HT1080 (cell line): ENCODE measurements at regions not wholly inside any gene's neighbourhood (a gene's known extent, or its start where the extent isn't known, plus 50 kb on each side); places are given as distances from the start of the nearest gene placed in this dataset.
"Not testable (repeated sequence)": the region's sequence is repeated elsewhere in the genome, so short reads cannot be mapped to it uniquely, and the experiment has no call there.

Experiments used
- DNase-seq: peaks from one replicate; pipeline ENCODE4 v3.0.0-alpha.2; 2015; ENCODE audit warnings: low read depth

- DNase-seq = no peak
Observed at GRCh38 chr16:72657791-72658190, 390.1 kb downstream of the ZFHX3 start.

DNA sequence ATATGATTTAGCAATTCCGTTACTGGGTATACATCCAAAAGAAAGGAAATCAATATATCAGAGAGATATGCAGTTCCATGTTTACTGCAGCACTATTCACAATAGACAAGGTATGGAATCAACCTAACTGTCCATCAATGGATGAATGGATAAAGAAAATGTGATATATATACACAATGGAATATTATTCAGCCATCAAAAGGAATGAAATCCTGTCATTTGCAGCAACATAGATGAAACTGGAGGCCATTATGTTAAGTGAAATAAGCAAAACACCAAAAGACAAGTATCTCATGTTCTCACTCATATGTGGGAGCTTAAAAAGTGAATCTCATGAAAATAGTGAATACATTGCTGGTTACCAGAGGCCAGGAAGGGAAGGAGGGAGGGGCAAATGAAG is 390.8 kb downstream of the ZFHX3 start:
- no peak for DNase-seq

GRCh38 chr16:72654535-72654934 is 393.4 kb downstream of the ZFHX3 start:
- no peak for DNase-seq

- DNase-seq = no peak
Observed at GRCh38 chr16:72649254-72649944, 398.5 kb downstream of the ZFHX3 start.

GRCh38 chr16:72646615-72647014 is 401.3 kb downstream of the ZFHX3 start:
- no peak for DNase-seq

DNA sequence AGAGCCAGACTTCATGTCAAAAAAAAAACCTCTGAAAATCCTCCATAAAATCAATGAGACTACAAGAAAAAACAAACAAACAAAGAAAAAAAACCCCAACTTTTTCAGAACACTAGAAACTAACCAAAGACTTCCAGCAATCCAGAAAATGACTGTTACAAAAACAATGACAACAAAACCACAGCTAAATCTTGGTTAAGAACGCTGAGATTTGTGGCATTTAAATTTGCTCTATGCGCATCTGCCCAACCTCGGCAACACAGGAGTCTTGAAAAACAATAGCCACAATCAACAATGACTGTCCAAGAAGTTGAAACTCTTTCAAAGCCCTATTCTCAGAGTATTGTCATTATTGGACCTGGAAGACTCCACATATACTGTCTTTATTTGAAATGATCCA is 402.4 kb downstream of the ZFHX3 start:
- DNase-seq = no peak

DNA sequence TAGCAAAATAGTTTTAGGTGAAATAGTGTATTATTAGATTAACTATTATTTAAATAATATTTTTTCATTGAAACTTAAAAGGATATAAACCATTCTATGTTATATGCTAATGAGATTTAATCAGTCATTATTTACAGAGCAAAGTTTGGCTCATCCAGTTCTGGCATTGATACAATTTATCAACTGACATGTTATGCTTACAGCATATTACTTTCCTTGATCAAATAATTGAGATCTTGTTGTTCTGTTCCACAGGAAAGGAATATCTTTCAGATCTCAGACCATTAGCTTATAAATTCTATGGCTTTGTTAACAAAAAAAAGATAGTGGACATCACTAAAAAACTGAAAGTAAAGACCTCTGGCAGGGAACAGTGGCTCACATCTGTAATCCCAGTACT is 403.0 kb downstream of the ZFHX3 start:
- no peak for DNase-seq

- DNase-seq = no peak
Observed at GRCh38 chr16:72639494-72639893, 408.4 kb downstream of the ZFHX3 start.

GRCh38 chr16:72637306-72637705 is 410.6 kb downstream of the ZFHX3 start:
- DNase-seq = peak; percentile 62

- DNase-seq = no peak
Observed at GRCh38 chr16:72635694-72636093, 412.2 kb downstream of the ZFHX3 start.

- no peak for DNase-seq
Observed at GRCh38 chr16:72635104-72635503, 412.8 kb downstream of the ZFHX3 start.

DNA sequence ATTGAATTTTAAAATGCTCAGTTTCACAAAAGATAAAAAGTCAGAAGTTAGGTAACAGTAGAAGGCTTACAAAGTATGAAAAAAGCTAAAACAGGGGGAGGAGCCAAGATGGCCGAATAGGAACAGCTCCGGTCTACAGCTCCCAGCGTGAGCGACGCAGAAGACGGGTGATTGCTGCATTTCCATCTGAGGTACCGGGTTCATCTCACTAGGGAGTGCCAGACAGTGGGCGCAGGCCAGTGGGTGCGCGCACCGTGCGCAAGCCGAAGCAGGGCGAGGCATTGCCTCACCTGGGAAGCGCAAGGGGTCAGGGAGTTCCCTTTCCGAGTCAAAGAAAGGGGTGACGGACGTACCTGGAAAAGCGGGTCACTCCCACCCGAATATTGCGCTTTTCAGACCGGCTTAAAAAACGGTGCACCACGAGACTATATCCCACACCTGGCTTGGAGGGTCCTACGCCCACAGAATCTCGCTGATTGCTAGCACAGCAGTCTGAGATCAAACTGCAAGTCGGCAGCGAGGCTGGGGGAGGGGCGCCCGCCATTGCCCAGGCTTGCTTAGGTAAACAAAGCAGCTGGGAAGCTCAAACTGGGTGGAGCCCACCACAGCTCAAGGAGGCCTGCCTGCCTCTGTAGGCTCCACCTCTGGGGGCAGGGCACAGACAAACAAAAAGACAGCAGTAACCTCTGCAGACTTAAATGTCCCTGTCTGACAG is 420.6 kb downstream of the ZFHX3 start:
- DNase-seq = not testable (repeated sequence)

GRCh38 chr16:72626623-72627022 is 421.3 kb downstream of the ZFHX3 start:
- DNase-seq = no peak

- no peak for DNase-seq
Observed at GRCh38 chr16:72621651-72622050, 426.3 kb downstream of the ZFHX3 start.

- DNase-seq = no peak
Observed at GRCh38 chr16:72620853-72621252, 427.1 kb downstream of the ZFHX3 start.

GRCh38 chr16:72620348-72620747 is 427.6 kb downstream of the ZFHX3 start:
- DNase-seq = no peak

- DNase-seq = no peak
Observed at GRCh38 chr16:72615856-72616255, 432.1 kb downstream of the ZFHX3 start.

DNA sequence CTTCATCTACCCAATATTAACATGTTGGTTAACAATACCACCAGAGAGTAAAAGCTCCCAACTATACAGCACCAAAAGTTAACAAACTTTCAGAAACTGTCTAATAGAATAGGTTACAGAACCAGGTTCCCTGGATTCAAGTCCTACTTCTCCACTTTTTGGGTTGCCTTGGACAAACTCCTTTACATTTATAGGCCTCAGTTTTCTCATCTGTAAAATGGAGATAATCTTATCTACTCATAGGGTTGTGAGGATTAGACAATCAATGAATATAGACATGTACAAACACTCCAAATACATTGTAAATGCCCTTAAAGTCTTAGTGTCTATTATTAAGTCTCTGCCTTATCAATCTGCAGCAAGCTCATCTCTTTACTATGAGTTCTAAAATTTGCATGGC is 435.2 kb downstream of the ZFHX3 start:
- DNase-seq = no peak

GRCh38 chr16:72612256-72612655 is 435.7 kb downstream of the ZFHX3 start:
- no peak for DNase-seq

DNA sequence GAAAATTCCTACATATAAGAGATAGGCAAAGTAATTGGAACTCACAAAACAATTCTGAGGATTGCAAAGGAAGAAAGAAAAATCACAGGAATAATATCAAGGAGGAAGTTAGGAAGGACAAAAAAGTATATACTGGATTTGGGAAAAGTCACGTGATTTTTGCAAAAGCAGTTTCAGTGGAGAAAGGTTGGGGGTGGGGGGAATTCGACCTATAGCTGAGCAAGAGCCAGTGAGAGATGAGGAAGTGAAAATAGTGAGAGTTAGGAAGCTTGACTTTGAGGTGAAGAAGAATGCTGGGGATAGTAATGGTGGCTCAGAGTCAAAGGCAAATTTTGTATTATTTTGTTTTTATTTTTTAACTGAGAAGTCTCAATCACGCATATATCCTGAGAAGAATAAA is 438.0 kb upstream of the PMFBP1 start:
- DNase-seq = no peak

DNA sequence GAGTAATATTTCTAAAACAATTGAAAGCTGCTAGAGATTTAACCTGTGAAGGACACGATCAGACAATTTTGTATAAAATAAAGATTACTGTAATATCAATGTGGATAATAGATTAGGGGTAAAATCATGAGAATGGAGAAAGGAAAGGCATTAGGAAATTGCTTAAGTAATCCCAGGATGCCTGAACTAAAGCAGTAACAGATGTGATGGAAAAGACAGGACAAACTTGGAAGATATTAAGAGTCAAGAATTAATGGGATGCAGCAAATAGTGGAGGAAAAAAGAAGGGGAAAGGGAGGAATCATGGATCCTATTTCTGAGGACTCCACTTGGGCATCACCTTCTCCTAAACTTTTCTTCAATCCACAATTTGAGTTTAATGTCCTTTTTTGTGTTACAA is 437.1 kb upstream of the PMFBP1 start:
- DNase-seq = no peak

DNA sequence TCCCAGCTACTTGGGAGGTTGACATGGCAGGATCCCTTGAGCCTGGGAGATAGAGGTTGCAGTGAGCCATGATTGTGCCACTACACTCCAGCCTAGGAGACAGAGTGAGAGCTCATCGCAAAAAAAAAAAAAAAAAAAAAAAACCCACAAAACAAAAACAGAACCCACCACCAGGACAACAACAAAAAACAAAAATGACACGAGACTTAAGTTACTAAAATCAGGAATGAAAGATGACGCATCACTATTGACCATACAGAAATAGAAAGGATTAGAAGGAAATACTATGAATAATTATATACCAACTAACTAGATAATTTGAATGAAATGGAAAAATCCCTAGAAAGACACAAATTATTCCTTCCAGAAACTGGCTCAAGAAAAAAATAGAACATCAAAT is 432.4 kb upstream of the PMFBP1 start:
- no peak for DNase-seq

GRCh38 chr16:72602499-72602898 is 430.5 kb upstream of the PMFBP1 start:
- no peak for DNase-seq
